Trophoblast cell (in vitro differentiated cells and primary cell): ENCODE measurements at regions not wholly inside any gene's neighbourhood (a gene's known extent, or its start where the extent isn't known, plus 50 kb on each side); places are given as distances from the start of the nearest gene placed in this dataset.

Source experiments
- DNase-seq, 2 donors: peaks; one replicate each; pipeline ENCODE4 v3.0.0-alpha.2; 2016
- H2AFZ ChIP-seq: 2 replicates; pipeline ENCODE4 v1.6.1; 2013; ENCODE audit warnings: low read length, moderate library complexity, mild to moderate bottlenecking; ENCODE audit not compliant: insufficient read depth, poor library complexity
- H2AK5ac ChIP-seq: 2 replicates; pipeline ENCODE4 v1.6.1; 2013; ENCODE audit warnings: mild to moderate bottlenecking, low read length
- H2BK120ac ChIP-seq: 2 replicates; pipeline ENCODE4 v1.6.1; 2013; ENCODE audit warnings: low read length, mild to moderate bottlenecking, moderate library complexity; ENCODE audit not compliant: insufficient read depth, poor library complexity
- H2BK12ac ChIP-seq: 2 replicates; pipeline ENCODE4 v1.6.1; 2013; ENCODE audit warnings: mild to moderate bottlenecking, low read length, moderate library complexity
- H2BK5ac ChIP-seq: 2 replicates; pipeline ENCODE4 v1.6.1; 2013; ENCODE audit warnings: low read length, low read depth, moderate library complexity, mild to moderate bottlenecking; ENCODE audit not compliant: poor library complexity
- H3K14ac ChIP-seq: 2 replicates; pipeline ENCODE4 v1.6.1; 2013; ENCODE audit warnings: mild to moderate bottlenecking, low read length
- H3K18ac ChIP-seq: 2 replicates; pipeline ENCODE4 v1.6.1; 2013; ENCODE audit warnings: mild to moderate bottlenecking, low read length
- H3K23ac ChIP-seq: 2 replicates; pipeline ENCODE4 v1.6.1; 2013; ENCODE audit warnings: low read length
- H3K27ac ChIP-seq: 2 replicates; pipeline ENCODE4 v1.5.1; 2013; ENCODE audit warnings: low read depth, mild to moderate bottlenecking, inconsistent platforms, low read length, moderate library complexity
- H3K27me3 ChIP-seq: 2 replicates; pipeline ENCODE4 v1.6.1; 2013; ENCODE audit warnings: inconsistent platforms, mild to moderate bottlenecking, low read length, moderate library complexity; ENCODE audit not compliant: insufficient read depth
- H3K36me3 ChIP-seq, 2 experiments: 1 replicate in 1 of 2; 2 replicates in 1 of 2; pipeline ENCODE4 v1.6.1; 2013; ENCODE audit warnings: low read length in 2 of 2, mild to moderate bottlenecking in 2 of 2, moderate library complexity in 1 of 2; ENCODE audit not compliant: insufficient read depth in 2 of 2, control insufficient read depth in 1 of 2
- H3K4ac ChIP-seq: 2 replicates; pipeline ENCODE4 v1.6.1; 2013; ENCODE audit warnings: low read depth, mild to moderate bottlenecking, low read length, moderate library complexity
- H3K4me1 ChIP-seq, 2 experiments: 1 replicate in 1 of 2; 2 replicates in 1 of 2; pipeline ENCODE4 v1.6.1; 2013; ENCODE audit warnings: low read length in 2 of 2, mild to moderate bottlenecking in 2 of 2, moderate library complexity in 1 of 2; ENCODE audit not compliant: insufficient read depth in 2 of 2, control insufficient read depth in 1 of 2
- H3K4me2 ChIP-seq: 2 replicates; pipeline ENCODE4 v1.6.1; 2013; ENCODE audit warnings: inconsistent platforms, mild to moderate bottlenecking, low read length, moderate library complexity
- H3K4me3 ChIP-seq: 2 replicates; pipeline ENCODE4 v1.5.1; 2013; ENCODE audit warnings: mild to moderate bottlenecking, low read depth, low read length, inconsistent platforms
- H3K79me1 ChIP-seq: one replicate; pipeline ENCODE4 v1.6.1; 2013; ENCODE audit warnings: low read length
- H3K79me2 ChIP-seq: 2 replicates; pipeline ENCODE4 v1.6.1; 2013; ENCODE audit warnings: low read length, mild to moderate bottlenecking; ENCODE audit not compliant: control insufficient read depth, insufficient read depth, poor library complexity
- H3K9ac ChIP-seq: 2 replicates; pipeline ENCODE4 v1.6.1; 2013; ENCODE audit warnings: mild to moderate bottlenecking, low read length
- H3K9me3 ChIP-seq: 2 replicates; pipeline ENCODE4 v1.6.1; 2013; ENCODE audit warnings: low read depth, mild to moderate bottlenecking, control low read depth, inconsistent platforms, low read length; ENCODE audit not compliant: insufficient read depth
- H4K12ac ChIP-seq: 2 replicates; pipeline ENCODE4 v1.6.1; 2013; ENCODE audit warnings: low read depth, mild to moderate bottlenecking, low read length, moderate library complexity
- H4K8ac ChIP-seq: 2 replicates; pipeline ENCODE4 v1.6.1; 2013; ENCODE audit warnings: low read depth, mild to moderate bottlenecking, low read length, moderate library complexity
- H4K91ac ChIP-seq: one replicate; pipeline ENCODE4 v1.6.1; 2013; ENCODE audit warnings: low read depth, mild to moderate bottlenecking, low read length, moderate library complexity
- WGBS: extraction: QIAGEN DNeasy Blood & Tissue Kit; methylation state at CpG from one replicate; pipeline ENCODE4 v1.1.7; 2013; ENCODE audit warnings: missing lambda C conversion rate; ENCODE audit not compliant: insufficient read length, insufficient coverage; ENCODE audit errors: extremely low coverage; 5-methylcytosine and 5-hydroxymethylcytosine counted together

DNA sequence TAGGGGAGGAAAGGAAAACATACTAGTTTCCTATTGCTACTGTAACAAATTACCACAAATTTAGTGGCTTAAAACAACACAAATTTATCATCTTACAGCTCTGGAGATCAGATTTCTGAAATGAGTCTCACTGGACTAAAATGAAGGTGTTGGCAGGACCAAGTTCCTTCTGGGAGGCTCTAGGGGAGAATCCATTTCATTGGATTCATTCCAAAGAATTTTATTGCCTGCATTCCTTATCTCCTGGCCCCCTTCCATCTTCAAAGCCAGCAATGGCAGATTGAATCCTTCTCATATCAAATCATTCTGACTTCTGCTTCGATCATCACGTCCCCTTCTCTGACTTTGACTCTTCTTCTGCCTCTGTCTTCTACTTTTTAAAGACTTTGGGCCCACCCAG, 250.9 kb downstream of the IRS1 start:
- Histone ChIP-seq H3K9me3 (no peaks in the 10 kb centered on the region), H3K4ac (no peak overlapping the region), H4K8ac (no peak overlapping the region), H3K9ac (no peak overlapping the region), H3K14ac (no peak overlapping the region), H2AFZ (no peak overlapping the region), H3K79me1 (peaks cover 4% of the 10 kb centered on the region), H2BK5ac (no peak overlapping the region), H3K4me1 (peaks cover 8 to 9% of the 10 kb centered on the region in 2 experiments), H3K23ac (no peak overlapping the region), H3K27ac (no peak overlapping the region), H3K18ac (no peak overlapping the region), H4K12ac (no peak overlapping the region), H3K4me3 (no peak overlapping the region), H3K27me3 (no peaks in the 10 kb centered on the region), H2AK5ac (no peak overlapping the region), H3K36me3 (no peaks in the 10 kb centered on the region), H2BK120ac (no peak overlapping the region), H3K4me2 (no peak overlapping the region), H4K91ac (no peak overlapping the region), H3K79me2 (no peaks in the 10 kb centered on the region), H2BK12ac (no peak overlapping the region)
- no peak for DNase-seq
- WGBS, result no CpG with 5 or more reads among the region's 2 CpGs

DNA sequence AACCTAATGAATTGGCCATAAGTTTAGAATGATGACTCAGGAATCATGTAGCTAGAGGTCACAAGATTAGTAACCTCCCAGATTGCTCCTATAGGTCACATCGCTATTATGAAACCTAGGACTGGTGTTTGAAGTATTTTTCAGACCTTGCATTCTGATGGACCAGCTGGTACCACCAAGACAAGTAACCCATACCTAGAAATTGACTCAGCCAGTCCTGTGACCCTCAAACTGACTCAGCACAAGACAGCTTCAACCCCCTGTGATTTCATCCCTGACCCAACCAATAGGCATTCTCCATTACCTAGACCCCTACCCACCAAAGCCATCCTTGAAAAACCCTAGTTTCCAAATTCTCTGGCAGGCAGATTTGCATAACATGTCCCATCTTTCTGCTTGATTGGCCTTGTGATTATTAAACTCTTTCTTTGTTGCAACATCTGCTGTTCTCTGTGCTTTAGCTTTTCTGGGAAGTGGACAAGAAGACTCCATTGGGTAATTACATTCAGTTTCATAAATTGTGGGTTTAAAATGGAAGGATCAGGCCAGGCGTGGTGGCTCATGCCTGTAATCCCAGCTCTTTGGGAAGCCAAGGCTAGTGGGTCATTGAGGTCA, 254.9 kb downstream of the IRS1 start:
- no peaks in the 10 kb centered on the region for H3K27me3 ChIP-seq
- no peak overlapping the region for H2BK120ac ChIP-seq
- no peak overlapping the region for H2BK12ac ChIP-seq
- no peak overlapping the region for H2BK5ac ChIP-seq
- peaks cover 0 to 3% of the 10 kb centered on the region in 2 experiments for H3K36me3 ChIP-seq
- no peak overlapping the region for H3K18ac ChIP-seq
- H4K12ac ChIP-seq, result no peak overlapping the region
- H3K14ac ChIP-seq, result no peak overlapping the region
- WGBS, result no CpG with 5 or more reads among the region's 2 CpGs
- no peaks in the 10 kb centered on the region for H3K4me1 ChIP-seq
- H3K4me3 ChIP-seq, result no peak overlapping the region
- H3K79me2 ChIP-seq, result no peaks in the 10 kb centered on the region
- no peaks in the 10 kb centered on the region for H3K79me1 ChIP-seq
- no peak overlapping the region for H3K23ac ChIP-seq
- H2AFZ ChIP-seq, result no peak overlapping the region
- H3K4me2 ChIP-seq, result no peak overlapping the region
- H3K4ac ChIP-seq, result no peak overlapping the region
- H3K9me3 ChIP-seq, result no peaks in the 10 kb centered on the region
- H2AK5ac ChIP-seq, result no peak overlapping the region
- no peak overlapping the region for H3K27ac ChIP-seq
- H4K8ac ChIP-seq, result no peak overlapping the region
- no peak overlapping the region for H3K9ac ChIP-seq
- H4K91ac ChIP-seq, result no peak overlapping the region
- DNase-seq, result peak in 1 of 2 donors; percentile 2

DNA sequence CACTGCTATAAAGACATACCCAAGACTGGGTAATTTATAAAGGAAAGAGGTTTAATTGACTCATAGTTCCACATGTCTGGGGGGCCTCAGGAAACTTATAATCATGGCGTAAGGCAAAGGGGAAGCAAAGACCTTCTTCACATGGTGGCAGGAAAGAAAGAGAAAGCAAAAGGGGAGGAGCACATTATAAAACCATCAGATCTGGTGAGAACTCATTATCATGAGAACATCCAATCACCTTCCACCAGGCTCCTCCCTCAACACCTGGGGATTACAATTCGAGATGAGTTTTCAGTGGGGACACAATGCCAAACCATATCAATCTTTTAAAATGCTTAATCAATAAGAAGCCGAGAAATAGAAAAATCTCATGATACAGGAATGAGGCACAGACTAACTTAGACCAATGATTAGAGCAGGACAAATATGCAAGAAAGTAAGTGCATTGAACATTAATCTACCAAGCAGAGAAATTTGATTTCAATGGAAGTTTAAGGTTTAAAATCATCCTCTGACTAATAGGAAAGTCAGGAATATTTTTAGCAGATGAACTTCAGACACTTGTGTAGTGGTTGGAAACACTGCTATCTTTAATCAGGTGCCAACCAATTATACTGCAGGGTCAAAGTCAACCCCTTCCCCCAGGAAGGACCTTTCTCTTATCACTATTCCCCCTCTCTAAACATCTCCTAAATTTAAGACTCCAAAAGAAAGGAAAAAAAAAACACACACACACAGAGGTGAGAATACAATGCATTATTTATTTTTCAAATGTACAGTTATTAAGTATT, 259.2 kb downstream of the IRS1 start:
- H3K27me3 ChIP-seq, result no peaks in the 10 kb centered on the region
- WGBS, result no CpG with 5 or more reads among the region's 3 CpGs

DNA sequence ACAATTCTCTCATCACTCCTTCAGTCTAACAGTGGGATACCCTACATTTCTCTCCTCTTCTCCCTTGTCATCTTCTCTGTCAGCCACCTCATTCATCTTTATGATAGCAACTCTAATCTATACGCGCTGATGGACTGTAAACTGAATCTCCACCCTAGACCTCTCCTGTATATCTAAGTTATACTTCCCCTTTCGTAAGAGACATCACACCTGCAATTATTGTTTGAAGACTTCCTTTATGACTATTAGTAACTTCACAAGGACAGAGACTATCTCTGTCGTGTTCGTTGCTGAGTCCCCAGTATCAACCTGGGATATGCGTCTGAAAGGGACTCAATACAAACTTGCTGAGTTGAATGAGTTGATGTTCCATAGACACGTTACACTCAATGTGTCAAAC, 263.2 kb downstream of the IRS1 start:
- H3K36me3 ChIP-seq, result no peaks in the 10 kb centered on the region
- no peak overlapping the region for H3K23ac ChIP-seq
- H4K91ac ChIP-seq, result no peak overlapping the region
- H3K18ac ChIP-seq, result no peak overlapping the region
- H3K14ac ChIP-seq, result no peak overlapping the region
- no peak for DNase-seq
- H3K9me3 ChIP-seq, result no peaks in the 10 kb centered on the region
- no peak overlapping the region for H3K4me3 ChIP-seq
- no CpG with 5 or more reads among the region's 7 CpGs for WGBS
- no peak overlapping the region for H4K12ac ChIP-seq
- no peak overlapping the region for H3K9ac ChIP-seq
- H2BK5ac ChIP-seq, result no peak overlapping the region
- no peak overlapping the region for H3K4me2 ChIP-seq
- no peak overlapping the region for H4K8ac ChIP-seq
- no peak overlapping the region for H2AK5ac ChIP-seq
- no peak overlapping the region for H2BK12ac ChIP-seq
- H2AFZ ChIP-seq, result no peak overlapping the region
- no peak overlapping the region for H3K4ac ChIP-seq
- no peaks in the 10 kb centered on the region for H3K79me2 ChIP-seq
- H2BK120ac ChIP-seq, result no peak overlapping the region
- no peaks in the 10 kb centered on the region for H3K27me3 ChIP-seq
- no peaks in the 10 kb centered on the region for H3K79me1 ChIP-seq
- no peaks in the 10 kb centered on the region for H3K4me1 ChIP-seq
- no peak overlapping the region for H3K27ac ChIP-seq

More for the DNA sequence above, 259.2 kb downstream of the IRS1 start:
- no peak overlapping the region for H3K9ac ChIP-seq
- no peak overlapping the region for H2AK5ac ChIP-seq
- no peak overlapping the region for H3K14ac ChIP-seq
- no peak overlapping the region for H3K23ac ChIP-seq
- H3K79me1 ChIP-seq, result no peaks in the 10 kb centered on the region
- no peak overlapping the region for H3K27ac ChIP-seq
- H2BK5ac ChIP-seq, result no peak overlapping the region
- no peak overlapping the region for H4K8ac ChIP-seq
- H3K4ac ChIP-seq, result no peak overlapping the region
- H3K9me3 ChIP-seq, result no peaks in the 10 kb centered on the region
- no peaks in the 10 kb centered on the region for H3K79me2 ChIP-seq
- H3K36me3 ChIP-seq, result peaks cover 0 to 3% of the 10 kb centered on the region in 2 experiments
- H3K4me2 ChIP-seq, result no peak overlapping the region
- no peak overlapping the region for H4K12ac ChIP-seq
- DNase-seq, result no peak
- no peak overlapping the region for H4K91ac ChIP-seq
- no peak overlapping the region for H3K18ac ChIP-seq
- no peak overlapping the region for H2BK120ac ChIP-seq
- no peaks in the 10 kb centered on the region for H3K4me1 ChIP-seq
- H2BK12ac ChIP-seq, result no peak overlapping the region
- no peak overlapping the region for H2AFZ ChIP-seq
- no peak overlapping the region for H3K4me3 ChIP-seq
